ENCODE measurements at regions not wholly inside any gene's neighbourhood (a gene's known extent, or its start where the extent isn't known, plus 50 kb on each side); places are given as distances from the start of the nearest gene placed in this dataset.

DNA sequence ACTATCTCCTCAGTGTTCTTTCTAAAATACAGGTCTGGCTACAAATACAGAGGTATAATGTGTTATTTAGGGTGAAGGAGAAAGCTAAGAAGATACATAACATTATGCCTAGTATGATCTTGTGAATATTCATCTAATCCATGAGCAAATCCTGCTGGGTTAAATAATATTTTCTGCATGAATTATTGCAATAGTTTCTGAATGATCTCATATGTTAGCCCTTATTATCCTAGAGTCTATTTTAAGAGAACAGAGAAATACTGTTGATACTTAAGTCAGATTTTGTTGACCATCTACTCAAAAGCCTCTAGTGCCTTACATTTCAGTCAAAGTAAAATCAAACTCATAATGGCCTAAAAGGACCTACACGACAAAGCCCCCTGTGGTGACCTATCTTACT lies 382.3 kb downstream of the FIGN start:
- no peak overlapping the region for H3K4me3 ChIP-seq (ENCODE audit: control extremely low read depth in 1 of 5, extremely low read depth in 1 of 5, insufficient read depth in 1 of 5, low read depth in 2 of 5, low read length in 4 of 5)
- no peak overlapping the region for H3K4me2 ChIP-seq (replicated peaks; ENCODE audit: low read depth, low read length, poor library complexity, severe bottlenecking)
- H3K27me3 Mint-ChIP-seq, result peaks cover 7% of the 10 kb centered on the region
- H3K79me2 ChIP-seq (ENCODE audit: control insufficient read depth, insufficient read depth, low read length), result no peaks in the 10 kb centered on the region
- H3K9me3 Mint-ChIP-seq (ENCODE audit: insufficient read depth), result no peaks in the 10 kb centered on the region
- no peak overlapping the region for H3K27ac Mint-ChIP-seq
- H3K4me1 Mint-ChIP-seq, result peaks cover 8% of the 10 kb centered on the region
- H3K4me3 Mint-ChIP-seq, result no peak overlapping the region
- H3K36me3 ChIP-seq (replicated peaks in 1 of 2; ENCODE audit: control extremely low read depth in 1 of 2, control insufficient read depth in 1 of 2, extremely low read depth in 1 of 2, insufficient read depth in 2 of 2, low read length in 1 of 2), result no peaks in the 10 kb centered on the region
- DNase-seq (no peak), ATAC-seq (ENCODE audit: low read depth) (no peak)
- H2AFZ ChIP-seq (ENCODE audit: insufficient read depth, low read depth, low read length, poor library complexity, severe bottlenecking), result no peak overlapping the region
- CTCF ChIA-PET, result no interaction called here
- peaks cover 0 to 1% (median under 1%) of the 10 kb centered on the region in 3 donors for H3K9me3 ChIP-seq (ENCODE audit: control extremely low read depth in 1 of 3, control insufficient read depth in 2 of 3, insufficient read depth in 1 of 3, low read length in 2 of 3)
- no peak overlapping the region for H3K9ac ChIP-seq (ENCODE audit: low read length)
- POLR2A ChIA-PET, result no interaction called here
- WGBS (ENCODE audit: insufficient coverage), result no CpG with 5 or more reads among the region's 1 CpG
- no peaks in the 10 kb centered on the region for H4K20me1 ChIP-seq (ENCODE audit: control insufficient read depth, insufficient read depth, low read length, poor library complexity, severe bottlenecking)
- no peaks in the 10 kb centered on the region for H3K27me3 ChIP-seq (replicated peaks in 1 of 4; ENCODE audit: control extremely low read depth in 1 of 4, control insufficient read depth in 3 of 4, insufficient read depth in 4 of 4, low read length in 3 of 4)
- H3K4me1 ChIP-seq (ENCODE audit: control insufficient read depth in 2 of 2, insufficient read depth in 2 of 2, low read length in 2 of 2), result peaks cover 0 to 3% of the 10 kb centered on the region in 2 donors
- TF ChIP-seq CTCF (IDR thresholded peaks at IDR 0.05) (no peak), EZH2 (IDR thresholded peaks at IDR 0.05; ENCODE audit: borderline replicate concordance, insufficient read depth, low read depth, low read length, poor library complexity, severe bottlenecking) (no peak)
- intact Hi-C loops (cut with micrococcal nuclease), result no loop called here
- no peak overlapping the region for H3K27ac ChIP-seq (ENCODE audit: low read length in 2 of 2)

DNA sequence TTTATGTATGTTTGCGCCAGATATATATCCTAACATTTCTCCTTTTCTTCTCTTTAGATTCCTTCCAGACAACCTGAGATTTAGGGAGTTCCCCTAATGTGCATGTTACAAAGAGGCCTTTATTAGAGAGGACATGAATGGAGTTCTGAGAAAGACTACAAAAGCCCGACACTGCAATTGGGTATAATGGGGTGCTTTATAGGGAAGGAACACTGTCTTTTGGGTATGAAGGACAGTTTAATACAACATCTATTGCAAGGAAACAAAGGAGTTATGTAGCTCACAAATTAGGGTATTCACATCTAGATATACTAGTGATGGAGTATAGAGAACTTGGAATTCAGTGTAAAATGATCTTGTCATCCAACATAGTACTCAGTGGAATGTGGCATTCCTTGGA lies 383.8 kb downstream of the FIGN start:
- no CpG with 5 or more reads among the region's 2 CpGs for WGBS (ENCODE audit: insufficient coverage)
- H4K20me1 ChIP-seq (ENCODE audit: control insufficient read depth, insufficient read depth, low read length, poor library complexity, severe bottlenecking), result no peaks in the 10 kb centered on the region
- ChIA-PET CTCF (no interaction called here), POLR2A (no interaction called here)
- no peak for DNase-seq
- Mint-ChIP-seq H3K9me3 (ENCODE audit: insufficient read depth) (no peaks in the 10 kb centered on the region), H3K27ac (no peak overlapping the region), H3K4me1 (peaks cover 10% of the 10 kb centered on the region), H3K27me3 (peaks cover 7% of the 10 kb centered on the region), H3K4me3 (no peak overlapping the region)
- no peak overlapping the region for H2AFZ ChIP-seq (ENCODE audit: insufficient read depth, low read depth, low read length, poor library complexity, severe bottlenecking)
- peaks cover 0 to 11% of the 10 kb centered on the region in 2 donors for H3K4me1 ChIP-seq (ENCODE audit: control insufficient read depth in 2 of 2, insufficient read depth in 2 of 2, low read length in 2 of 2)
- H3K79me2 ChIP-seq (ENCODE audit: control insufficient read depth, insufficient read depth, low read length), result no peaks in the 10 kb centered on the region
- TF ChIP-seq CTCF (IDR thresholded peaks at IDR 0.05) (no peak), EZH2 (IDR thresholded peaks at IDR 0.05; ENCODE audit: borderline replicate concordance, insufficient read depth, low read depth, low read length, poor library complexity, severe bottlenecking) (no peak)
- intact Hi-C loops (cut with micrococcal nuclease), result no loop called here
- no peaks in the 10 kb centered on the region for H3K36me3 ChIP-seq (replicated peaks in 1 of 2; ENCODE audit: control extremely low read depth in 1 of 2, control insufficient read depth in 1 of 2, extremely low read depth in 1 of 2, insufficient read depth in 2 of 2, low read length in 1 of 2)
- no peak overlapping the region for H3K9ac ChIP-seq (ENCODE audit: low read length)
- H3K9me3 ChIP-seq (ENCODE audit: control extremely low read depth in 1 of 3, control insufficient read depth in 2 of 3, insufficient read depth in 1 of 3, low read length in 2 of 3), result peaks cover 0 to 7% (median 0%) of the 10 kb centered on the region in 3 donors
- no peak for ATAC-seq (ENCODE audit: low read depth)
- no peak overlapping the region for H3K4me2 ChIP-seq (replicated peaks; ENCODE audit: low read depth, low read length, poor library complexity, severe bottlenecking)
- H3K4me3 ChIP-seq (ENCODE audit: control extremely low read depth in 1 of 5, extremely low read depth in 1 of 5, insufficient read depth in 1 of 5, low read depth in 2 of 5, low read length in 4 of 5), result no peak overlapping the region
- no peaks in the 10 kb centered on the region for H3K27me3 ChIP-seq (replicated peaks in 1 of 4; ENCODE audit: control extremely low read depth in 1 of 4, control insufficient read depth in 3 of 4, insufficient read depth in 4 of 4, low read length in 3 of 4)
- H3K27ac ChIP-seq (ENCODE audit: low read length in 2 of 2), result no peak overlapping the region
